HK-2 (cell line): ENCODE measurements at regions not wholly inside any gene's neighbourhood (a gene's known extent, or its start where the extent isn't known, plus 50 kb on each side); places are given as distances from the start of the nearest gene placed in this dataset.

Source experiments
- DNase-seq: peaks from one replicate; pipeline ENCODE4 v3.0.0-alpha.2; 2018; ENCODE audit not compliant: unreplicated experiment

DNA sequence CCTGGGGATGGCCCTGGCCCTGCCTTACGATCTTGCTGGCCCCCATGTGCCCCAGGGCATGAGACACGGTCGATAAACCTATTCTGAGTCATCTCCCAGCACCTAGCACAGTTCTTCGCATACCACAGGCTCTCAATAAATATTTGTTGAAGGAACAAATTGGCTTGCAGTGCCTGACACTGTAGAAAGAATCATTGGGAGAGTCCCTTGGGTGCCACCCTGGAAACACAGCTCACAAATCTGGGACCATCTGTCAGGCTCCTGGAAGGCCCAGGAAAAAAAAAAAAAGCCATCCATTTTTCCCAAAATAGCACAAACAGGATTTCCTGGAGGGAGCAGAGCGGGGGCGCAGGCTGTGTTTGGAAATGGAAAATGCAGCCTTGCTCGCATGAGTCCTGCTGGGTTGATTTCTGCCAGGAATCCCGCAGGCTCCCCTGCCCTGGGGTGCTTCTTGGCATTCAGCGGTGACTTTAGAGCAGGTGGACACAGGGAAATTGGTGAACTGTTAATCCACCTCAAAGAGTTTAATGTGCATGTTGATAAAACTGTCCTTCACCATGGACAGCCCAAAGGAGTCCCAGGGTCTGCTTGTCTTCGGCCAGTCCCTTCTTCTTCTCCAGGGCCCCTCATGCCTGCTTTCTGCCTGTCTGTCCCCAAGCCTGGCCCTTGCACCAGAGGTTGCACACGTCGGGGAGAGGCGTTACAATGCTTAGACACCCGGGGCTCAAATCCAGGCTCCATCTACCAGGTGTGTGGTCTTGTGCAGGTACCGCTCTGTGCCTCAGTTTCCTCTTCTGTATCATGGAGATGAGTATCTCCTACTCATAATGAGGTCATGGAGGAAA is 106.1 kb upstream of the RFLNA start:
- no peak for DNase-seq

DNA sequence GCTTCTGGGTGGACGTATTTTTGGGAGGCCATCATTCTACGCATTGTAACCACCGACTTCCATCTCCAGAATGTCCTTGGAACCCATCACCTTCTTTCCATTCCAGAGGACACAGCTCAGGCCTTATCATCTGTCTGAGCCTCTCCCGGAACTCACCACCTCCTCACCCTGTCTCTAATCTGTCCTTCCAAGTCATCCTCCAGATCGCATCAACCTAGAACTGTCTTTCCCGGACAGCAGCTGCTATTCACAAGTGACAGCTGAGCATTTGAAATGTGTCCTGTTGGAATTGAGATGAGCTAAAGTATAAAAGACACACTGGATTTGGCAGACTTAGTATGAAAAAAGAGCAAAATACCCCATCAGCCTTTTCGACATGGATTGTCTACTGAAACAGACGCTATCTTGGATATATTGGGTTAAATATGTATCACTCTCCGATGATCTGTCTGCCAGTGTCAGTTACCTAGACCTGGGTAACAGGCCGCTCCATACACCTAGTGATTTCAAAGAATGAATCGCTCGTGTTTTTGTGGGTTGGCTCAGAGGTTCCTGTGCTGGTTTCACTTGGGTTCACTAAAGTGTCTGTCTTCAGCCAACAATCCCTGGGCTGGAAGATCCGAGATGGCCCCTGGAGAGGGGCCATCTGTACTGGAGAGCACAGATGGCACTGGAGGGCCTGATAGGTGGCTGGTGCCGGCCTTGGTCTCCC is 104.4 kb upstream of the RFLNA start:
- no peak for DNase-seq

DNA sequence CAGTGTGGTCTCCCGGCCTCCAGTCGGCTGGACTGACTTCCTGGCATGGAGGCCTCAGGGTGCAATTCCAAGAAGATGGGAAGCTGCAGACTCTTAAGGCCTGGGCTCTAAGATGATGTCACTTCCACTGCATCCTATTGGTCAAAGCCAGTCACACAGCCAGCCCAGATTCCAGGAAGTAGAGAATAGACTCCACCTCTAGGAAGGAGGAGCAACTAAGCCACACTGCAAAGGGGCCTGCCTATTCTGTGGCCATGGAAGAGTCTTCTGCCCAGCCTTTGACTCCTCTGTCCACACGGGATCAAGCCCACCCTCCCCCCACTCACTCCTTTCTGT is 103.9 kb upstream of the RFLNA start:
- DNase-seq = no peak

DNA sequence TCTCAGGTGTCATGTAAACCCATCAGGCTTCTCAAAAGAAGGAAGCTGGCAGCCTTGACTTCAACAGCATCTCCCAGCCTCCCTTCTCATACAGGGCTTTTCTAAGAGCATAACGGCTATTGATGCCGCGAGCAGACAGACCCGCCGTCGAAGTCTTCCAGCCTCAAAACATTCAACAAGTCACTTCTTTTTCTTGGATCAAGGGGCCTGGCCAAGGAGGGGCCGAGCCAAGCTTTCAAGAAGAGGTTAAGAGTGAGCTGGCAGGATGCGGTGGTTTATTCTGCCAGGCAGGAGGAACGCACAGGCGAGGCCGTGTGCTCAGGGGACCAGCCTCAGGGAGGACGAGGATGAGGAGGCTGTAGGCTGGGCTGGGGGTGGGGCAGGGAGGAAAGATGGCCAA is 102.9 kb upstream of the RFLNA start:
- DNase-seq = no peak

DNA sequence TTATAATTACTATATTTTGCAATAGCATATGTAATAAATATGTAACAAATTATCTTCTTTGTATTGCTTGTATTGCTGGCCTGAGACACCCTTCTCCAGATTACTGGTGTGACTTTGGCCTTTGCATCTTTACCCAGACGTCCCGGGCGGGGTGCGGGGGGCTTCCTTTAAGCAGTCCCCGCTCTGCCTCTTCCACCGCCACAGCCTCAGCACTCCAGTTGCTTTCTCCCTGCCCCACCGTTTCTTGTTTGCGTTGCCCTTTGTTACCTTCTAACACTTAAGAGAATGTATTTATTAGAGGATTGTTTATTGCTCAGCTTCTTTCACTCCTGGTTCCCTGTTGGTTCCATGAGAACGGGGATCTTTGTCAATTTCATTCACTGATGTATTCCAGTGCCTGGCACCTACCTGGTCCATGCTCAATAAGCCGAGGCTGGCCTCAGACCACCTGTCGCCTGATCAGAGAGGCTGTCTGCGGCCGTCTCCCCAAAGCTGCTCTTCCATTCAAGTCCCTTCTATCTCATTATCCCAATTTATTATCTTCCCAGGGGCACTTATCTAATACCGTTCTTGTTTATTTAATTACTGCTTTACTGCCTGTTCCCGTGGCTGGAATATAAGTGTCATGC is 100.5 kb upstream of the RFLNA start:
- no peak for DNase-seq

DNA sequence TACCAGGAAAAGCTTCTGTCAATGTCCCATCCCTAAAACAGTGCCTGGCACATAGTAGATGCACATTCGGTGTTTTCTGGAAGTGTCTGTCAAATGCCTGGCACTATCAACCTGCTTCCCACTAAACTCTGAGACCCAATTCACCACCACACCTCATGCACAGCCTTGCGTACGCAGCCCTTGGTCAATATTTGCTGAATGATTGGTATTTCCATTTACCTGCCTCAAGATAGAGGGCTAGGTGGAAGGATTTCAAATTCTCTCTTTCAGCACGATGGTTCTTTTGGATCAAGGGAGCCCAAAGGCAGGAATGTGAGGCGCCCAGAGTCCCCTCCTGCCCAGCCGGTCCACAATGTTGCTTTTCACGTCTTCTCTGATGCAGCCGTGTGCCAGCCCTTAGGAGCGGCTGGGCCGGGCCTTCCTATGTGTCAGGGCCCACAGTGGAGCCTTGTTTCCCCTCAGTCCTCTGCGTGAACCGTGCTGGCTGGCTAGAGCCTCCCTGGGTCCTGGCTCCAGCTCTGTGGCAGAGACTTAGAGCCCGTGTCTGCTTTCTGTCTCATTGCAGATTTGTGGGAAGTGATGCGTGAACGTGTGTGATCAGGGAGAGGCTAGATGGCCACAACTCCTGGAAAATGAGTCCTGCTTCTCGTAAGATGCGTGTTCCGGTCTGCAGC is 99.9 kb upstream of the RFLNA start:
- DNase-seq = no peak

DNA sequence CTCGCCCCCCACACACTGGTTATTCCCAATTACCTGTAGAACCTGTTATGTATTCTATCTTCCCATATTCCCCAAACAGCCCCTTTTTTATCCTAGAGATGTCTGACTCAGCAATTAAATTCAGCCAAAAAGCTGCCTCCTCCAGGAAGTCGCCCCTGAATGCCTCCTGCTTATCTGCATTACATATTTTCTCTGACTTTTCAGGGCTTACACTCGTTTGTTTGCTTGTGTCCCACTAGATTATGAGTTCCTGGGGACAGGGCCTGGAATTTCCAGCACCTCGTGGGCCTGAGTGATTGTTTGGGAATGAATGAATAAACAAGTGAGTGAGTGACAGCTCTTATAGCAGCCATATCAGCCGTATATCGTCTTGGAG is 99.3 kb upstream of the RFLNA start:
- no peak for DNase-seq

DNA sequence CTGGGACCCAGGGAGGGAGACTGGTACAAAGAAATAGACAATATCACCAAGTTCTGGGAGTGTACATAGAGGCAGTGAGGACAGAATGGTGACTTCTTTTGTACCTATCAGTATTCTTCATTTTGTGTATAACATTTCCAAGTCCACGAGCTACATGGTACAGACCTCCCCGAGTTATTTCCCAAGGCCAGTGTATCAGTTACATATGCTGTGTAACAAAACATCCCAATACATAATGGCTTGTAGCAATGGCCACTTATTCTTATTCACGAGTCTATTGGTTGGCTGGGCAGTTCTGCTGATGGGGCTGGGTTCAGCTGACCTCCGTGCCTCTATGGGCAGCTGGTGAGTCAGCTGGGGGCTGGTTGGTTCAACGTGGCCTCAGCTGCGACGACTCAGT is 98.7 kb upstream of the RFLNA start:
- DNase-seq = no peak

DNA sequence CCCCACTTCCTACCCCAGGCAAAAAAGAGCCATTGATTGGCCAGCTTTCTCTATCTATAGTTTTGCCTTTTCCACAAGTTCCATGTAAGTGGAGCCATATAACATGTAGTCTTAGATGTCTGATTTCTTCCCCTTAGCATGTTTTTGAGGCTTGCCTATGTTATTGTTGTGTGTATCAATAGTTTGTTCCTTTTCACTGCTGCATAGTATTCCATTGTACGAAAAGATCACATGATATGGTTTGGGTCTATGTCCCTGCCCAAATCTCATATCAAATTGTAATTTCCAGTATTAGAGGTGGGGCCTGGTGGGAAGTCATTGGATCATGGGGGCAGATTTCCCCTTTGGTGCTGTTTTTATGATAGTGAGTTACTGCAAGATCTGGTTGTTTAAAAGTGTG is 93.6 kb upstream of the RFLNA start:
- DNase-seq = no peak

DNA sequence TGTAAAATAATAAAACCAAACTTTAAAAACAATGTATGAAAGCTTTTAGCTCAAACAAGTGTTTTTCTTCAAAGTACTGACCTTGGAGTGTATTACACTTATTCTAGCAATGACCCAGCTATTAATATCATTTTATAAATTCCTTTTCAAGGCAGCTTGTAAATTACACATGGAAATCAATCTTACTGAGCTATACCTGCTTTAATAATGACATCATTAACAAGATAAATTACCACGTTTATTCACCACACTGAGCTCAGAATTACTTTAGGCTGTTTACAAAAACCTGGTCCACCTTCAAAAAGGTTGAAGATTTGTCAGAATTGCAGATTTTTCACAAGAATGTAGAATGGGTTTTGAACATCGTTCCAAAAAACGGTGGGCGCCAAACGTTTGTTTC is 91.7 kb upstream of the RFLNA start:
- DNase-seq = no peak

DNA sequence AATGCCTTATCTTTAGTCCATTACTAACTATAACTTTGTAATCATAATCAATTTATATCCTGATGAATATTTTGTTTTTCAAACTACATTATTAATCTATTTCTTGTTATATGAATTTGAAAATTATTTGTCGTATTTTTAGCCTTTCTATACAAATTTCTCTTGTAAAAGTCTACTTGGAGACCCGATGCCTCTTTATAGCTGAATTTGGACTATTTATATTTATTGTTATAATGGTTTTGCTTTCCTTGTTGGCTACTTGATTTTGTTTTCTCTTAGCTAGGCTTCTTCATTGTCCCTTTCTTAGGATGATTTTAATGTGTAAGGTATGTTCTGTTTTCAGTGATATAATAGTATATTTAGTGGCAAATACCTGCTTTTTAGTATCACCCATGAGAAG is 89.5 kb upstream of the RFLNA start:
- DNase-seq = no peak

DNA sequence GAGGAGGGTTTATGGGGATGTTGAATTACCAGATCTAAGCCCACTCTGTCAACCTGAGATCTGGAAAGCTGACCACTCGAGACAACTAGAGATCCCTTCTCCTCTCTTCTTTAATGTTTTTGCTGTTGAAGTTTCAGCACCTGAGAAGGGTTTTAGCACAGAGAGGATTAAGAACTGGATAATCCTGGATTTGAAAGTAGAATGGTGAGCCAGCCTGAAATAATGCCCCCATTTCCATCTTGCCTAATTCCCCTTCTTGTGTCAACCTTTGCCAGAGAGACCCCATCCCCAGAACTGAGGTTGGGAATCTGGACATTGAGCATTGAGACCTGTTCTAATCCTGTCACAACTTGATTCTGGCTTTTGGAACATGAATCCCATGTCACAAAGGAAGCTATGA is 87.8 kb upstream of the RFLNA start:
- DNase-seq = no peak

DNA sequence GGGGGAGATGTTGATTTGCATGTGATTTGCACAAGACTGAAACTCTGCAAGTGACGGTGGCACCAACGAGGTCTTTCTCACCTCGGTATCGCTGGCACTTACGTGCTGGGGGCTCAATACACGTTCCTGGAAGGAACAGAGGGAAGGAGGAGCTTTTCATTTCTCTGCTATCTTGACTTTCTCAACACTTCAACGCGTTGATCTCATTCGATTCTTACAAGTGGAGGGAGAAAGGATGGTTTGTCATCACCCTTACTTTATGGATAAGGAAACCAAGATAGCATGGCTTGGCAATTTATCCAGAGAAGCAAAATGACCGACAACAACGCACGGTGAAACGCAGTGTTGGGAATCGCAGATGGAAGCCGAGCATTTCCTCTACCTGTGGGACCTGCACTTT is 87.3 kb upstream of the RFLNA start:
- no peak for DNase-seq

DNA sequence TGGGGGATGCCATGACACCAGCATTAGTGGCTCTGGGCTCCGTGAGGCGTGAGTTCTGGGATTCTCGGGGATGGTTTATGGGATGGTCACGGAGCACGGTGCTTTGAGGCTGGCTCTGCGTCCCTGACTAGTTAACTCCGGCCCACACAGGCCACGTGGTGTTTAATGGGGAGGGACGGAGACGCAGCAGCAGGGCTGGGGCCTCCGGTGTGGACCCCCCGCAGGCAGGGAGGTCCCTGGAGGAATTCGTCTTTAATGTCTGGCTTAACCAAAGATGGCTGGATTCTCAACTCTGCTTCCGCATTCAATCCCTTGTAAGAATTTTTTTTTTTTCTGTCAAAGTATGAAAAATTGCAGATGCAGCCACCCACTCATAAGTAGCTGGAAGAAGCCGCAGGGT is 86.4 kb upstream of the RFLNA start:
- no peak for DNase-seq

DNA sequence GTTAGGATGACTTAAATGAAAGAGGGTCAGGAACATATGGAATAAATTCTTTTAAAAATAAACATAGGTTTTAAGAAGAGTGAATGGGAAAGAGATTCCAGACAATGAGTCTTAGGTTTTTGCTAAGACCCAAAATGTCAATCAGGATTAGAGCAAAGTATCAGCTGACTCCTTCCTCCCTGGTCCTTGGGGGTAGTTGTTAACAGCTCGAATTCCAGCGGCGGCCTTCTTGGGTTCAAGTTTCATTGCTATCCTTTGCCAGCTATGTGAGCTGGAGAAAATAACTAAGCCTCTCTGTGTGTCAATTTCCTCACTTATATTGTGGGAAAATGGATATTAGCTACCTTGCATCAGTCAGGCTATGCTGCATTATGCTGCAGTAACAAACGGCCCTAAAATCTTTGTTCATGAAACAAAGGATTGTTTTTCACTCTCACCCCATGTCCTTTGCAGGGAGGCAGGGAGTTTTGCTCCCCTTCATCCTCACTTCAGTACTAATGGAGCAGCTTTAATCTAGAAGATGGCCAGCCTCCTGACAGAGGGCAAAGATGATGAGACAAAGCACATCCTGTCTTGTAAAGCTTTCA is 83.8 kb upstream of the RFLNA start:
- DNase-seq = no peak

DNA sequence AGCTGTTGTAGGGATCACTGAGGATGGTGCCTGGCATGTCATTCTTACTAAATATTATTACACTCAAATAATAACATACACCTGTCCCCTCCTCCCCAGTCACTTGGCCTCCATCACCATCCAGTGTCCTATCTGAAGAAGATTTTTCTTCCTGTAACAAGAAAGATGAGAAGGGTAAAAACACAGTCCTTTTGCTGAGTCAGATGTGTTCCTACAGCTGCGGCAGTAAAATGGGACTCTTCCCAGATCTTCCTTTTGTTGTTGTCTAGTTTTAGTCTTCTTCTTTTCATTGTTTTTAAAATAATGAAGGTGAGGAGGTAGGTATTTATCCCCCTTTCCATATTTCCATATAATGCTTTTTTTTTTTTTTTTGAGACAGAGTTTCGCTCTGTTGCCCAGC is 83.1 kb upstream of the RFLNA start:
- no peak for DNase-seq

DNA sequence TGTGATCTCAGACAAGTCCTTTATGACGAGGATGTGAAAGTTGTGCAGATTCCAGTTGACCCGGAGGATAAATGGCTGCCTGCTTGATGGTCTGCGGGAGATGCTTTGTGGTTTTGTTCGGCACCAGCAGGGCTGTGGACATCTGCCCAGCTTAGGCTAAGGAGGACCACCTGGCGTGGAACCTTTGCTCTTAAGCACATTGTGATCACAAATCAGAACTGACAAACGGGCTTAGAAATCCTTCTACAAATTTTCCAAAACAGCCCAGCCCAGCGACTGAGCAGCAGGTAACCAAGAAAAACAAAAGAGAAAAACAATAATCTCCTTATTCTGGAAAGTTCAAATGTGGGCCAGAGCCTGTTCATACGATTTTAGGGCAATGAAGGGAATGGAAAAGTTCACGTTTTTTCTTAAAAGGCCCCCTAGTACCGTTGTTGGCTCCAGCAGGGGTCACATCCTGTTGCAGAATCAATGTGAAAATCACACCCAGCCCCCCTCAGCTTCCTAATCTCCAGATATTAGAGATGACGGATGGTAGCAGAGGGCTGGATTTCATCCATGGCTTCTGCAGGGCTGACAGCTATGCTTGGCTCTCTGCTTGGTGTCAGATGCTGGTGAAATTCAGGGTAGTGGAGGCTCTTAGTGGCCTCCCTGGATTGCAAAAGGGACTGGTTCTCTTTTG is 81.1 kb upstream of the RFLNA start:
- no peak for DNase-seq

DNA sequence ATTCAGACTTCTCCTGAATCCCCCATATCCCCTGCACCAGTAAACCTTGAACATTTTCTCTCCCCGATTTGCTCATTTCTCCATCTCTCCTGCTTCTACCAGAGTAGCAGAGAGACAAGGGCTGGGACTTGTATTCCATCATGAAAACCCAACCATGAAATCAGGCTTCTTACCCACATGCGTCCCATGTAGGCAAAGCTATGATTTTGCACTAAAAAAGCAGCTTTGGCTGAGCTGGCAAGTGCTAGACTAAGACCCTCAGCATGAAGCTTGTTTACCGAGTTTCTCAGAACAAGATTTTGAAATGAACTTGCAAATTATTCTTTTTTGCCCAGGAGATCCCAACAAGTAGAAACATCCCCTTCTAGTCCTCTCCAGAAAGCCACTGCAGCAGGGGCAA is 80.3 kb upstream of the RFLNA start:
- no peak for DNase-seq

DNA sequence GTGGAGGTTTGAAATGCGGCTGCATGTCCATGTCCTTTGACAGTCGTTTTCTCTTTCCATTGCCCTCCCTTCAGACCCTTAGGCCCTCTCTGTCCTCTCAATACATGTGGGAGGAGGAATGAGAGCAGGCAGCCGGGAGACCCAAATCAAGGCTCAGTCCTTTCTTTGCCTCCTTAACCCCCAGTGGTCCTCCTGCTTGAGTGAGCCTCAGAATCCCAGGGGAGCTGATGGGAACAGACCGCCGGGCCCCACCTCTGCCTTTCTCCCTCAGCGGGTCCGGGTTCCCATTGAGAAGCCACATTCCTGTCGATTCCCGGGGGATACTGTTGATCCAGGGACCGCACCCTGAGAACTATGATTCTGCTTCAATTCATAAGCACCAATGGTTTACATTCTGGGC is 77.9 kb upstream of the RFLNA start:
- DNase-seq = no peak

DNA sequence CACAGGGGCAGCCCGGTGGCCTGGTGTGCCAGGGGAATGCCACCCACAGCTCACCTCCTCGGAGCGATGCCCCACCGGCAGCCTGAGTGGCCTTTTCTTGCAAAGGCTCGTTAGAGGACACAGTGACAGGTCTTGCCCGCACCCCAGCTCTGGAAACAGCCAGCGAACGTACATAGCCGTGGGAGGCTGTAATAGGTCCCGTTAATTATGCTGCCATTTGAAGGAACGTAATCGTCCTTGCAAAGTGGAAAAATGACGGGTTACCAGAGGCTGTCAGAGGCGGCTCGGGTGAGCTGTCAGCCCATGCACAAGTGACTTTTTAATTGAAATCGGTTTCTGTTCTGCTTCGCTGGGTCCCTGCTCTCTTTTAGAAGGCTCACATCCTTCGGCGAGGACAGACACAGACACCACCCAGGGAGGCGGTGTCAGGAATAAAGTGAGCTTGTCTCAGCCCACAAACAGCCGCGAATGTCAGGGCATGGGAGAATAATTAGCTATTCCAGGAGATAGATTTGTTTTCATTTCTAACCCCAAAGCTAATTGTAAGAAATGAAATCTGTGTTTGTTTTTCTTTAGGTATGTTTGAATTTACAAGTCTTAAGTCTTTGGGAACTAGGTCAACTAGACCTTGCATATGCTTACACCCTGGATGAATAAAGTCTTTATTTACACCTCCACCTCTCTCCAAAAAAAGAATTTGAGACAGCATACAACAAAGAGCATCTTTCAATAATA is 77.2 kb upstream of the RFLNA start:
- DNase-seq = peak; percentile 48

DNA sequence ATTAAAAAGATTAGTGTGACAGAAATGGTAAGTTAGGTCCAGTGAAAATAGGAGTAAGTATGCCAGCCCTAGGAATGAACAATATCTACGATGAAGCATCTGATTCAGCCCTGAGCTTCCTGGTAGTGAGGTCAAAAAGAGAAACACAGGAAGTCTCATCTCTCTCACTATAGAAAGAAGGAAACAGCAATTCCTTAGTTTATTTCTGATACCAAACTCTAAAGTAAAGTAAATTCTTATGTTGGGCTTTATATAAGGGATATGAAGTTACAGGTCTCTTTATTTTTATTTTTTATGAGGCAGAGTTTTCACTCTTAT is 76.7 kb upstream of the RFLNA start:
- DNase-seq = no peak
